ENCODE measurements at regions not wholly inside any gene's neighbourhood (a gene's known extent, or its start where the extent isn't known, plus 50 kb on each side); places are given as distances from the start of the nearest gene placed in this dataset.

DNA sequence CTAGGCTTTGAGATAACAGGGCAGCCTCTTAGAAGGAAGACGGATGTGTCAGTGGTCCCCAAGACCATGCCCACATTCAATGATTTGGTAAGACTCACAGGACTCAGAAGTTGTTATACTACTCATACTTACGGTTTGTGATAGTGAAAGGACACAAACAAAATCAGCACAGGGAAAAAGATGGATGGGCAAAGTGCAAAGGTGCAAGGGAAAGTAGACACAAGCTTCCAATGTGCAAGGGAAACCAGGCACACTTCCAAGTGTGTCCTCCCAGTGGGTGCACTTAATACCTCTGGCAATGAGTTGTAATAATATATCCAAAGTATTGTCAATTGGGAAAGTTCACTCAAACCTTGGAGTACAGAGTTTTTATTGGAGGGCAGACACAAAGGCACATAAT, 53.8 kb upstream of the VCX start:
- no peak for DNase-seq (ENCODE audit: low spot score)

- DNase-seq (ENCODE audit: low spot score), result no peak
These were observed 54.6 kb upstream of the VCX start for GRCh38 chrX:7788334-7788733.

DNA sequence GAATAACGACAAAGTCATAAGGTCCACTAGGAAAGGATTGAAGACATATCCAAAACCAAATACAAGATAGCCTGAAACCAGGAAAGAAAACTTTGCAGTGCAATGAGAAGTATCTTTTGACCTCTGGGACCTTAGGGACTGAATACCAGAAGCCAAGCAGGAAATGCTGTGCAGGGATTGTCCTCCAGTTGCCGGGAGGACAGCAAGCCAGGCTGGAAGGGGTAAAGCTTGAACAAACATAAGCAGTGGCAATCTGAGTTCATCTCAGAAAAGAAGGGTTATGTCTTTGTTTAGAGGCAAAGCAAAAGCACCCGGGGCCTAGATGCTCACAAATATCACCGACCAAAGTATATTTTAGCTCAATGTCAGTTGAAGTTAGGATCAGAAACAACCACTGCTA, 55.3 kb upstream of the VCX start:
- DNase-seq (ENCODE audit: low spot score), result no peak

GRCh38 chrX:7784580-7784979, 58.4 kb upstream of the VCX start:
- no peak for DNase-seq (ENCODE audit: low spot score)

- DNase-seq (ENCODE audit: low spot score), result no peak
These were observed 63.3 kb upstream of the VCX start for GRCh38 chrX:7779644-7780043.

DNA sequence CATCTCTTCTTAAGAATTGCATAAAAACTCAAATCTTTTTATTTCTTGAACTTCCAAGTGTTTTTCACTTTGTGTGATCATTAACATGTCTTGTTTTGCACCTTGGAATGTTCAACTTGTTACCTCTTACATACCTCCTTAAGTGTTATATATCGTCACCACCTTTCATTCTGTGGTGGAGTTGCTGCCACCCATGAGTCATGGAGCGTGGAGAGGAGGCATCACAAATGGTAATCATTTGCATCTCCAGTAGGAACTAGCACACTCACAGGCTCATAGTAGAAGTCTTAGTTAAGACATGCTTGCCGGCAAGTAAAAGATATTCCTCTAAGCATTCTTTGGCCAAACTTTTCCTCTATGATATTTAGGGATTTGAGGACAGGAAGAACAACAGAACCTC, 67.0 kb upstream of the VCX start:
- DNase-seq (ENCODE audit: low spot score), result no peak

- DNase-seq (ENCODE audit: low spot score), result no peak
These were observed 71.1 kb upstream of the VCX start for GRCh38 chrX:7771788-7772438.

DNA sequence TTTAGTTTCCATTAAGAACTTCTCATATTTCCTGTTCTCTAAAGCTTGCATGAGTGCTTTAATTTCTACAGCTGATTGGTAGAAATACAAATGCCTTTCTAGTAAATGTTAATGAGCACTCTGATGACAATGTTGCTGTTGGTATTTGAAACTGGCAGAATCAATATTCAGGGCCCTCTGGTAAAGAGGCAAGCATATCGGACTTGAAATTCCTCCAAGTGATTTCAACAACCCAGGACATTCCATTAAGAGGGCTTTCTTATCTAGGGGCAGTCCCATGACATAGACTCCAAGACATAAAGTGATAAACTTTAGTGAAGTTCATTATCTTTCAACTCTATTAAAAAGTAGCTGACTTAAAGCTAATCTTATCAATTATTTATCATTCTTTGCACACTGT, 83.1 kb upstream of the VCX start:
- no peak for DNase-seq (ENCODE audit: low spot score)

GRCh38 chrX:7746856-7747255, 96.1 kb upstream of the VCX start:
- no peak for DNase-seq (ENCODE audit: low spot score)

- DNase-seq (ENCODE audit: low spot score), result no peak
These were observed 112.9 kb upstream of the VCX start for GRCh38 chrX:7730071-7730470.

GRCh38 chrX:7720519-7720918, 122.5 kb upstream of the VCX start:
- no peak for DNase-seq (ENCODE audit: low spot score)

DNA sequence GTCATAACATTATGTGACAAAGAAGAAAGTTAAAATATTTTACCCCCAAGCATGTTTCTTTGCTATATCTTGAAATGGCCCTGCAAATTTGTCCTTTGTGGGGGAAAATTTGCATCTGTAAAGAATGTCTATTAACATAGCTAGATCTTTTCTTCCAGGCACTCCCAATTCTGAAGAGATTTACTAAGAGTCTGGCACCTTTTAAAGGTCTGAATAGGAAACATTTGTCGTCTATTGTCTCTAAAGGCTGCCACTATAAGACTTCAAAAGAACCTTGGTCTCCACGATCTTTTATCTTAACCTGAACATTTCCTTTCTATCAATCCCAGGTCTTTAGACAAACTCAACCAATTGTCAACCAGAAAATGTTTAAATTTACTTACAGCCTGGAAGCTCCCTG, 128.6 kb upstream of the VCX start:
- no peak for DNase-seq (ENCODE audit: low spot score)

DNA sequence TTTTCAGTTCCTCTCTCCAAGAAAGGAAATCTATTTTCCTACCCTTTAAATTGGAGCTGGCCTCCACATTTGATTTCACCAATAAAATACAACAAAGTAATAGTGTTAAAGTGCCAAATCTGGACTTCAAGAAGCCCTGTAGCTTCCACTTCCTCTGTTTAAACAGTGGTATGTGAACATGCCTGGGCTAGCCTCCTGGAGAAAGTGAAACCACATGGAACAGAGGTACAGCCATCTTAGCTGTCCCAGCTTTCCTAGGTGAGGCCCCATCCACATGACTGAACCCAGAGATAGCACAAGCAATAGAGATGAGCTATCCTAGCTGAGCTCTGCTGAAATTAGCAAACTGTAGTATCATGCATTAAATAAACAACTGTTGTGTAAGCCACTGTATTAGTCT, 131.8 kb upstream of the VCX start:
- DNase-seq (ENCODE audit: low spot score), result no peak

GRCh38 chrX:7709845-7710244, 133.1 kb upstream of the VCX start:
- no peak for DNase-seq (ENCODE audit: low spot score)

DNA sequence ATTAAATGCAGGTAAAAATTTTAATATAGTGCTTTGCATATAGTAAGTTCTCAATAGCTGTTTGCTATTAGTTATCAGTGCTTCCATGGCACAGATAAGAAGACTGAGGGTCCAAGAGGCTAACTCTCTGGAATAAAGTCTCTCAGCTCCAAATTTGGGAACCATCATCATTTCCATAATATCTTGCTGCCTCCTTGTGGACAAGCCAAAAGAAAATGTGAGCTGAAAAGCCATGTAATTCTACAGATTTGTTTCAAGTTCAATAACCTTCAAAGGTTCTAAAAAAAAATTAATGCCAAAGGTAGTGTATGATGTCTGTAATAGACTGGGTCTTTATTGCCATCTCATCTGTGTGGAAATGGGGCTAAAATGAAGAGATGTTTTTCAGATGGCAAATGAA, 136.9 kb upstream of the VCX start:
- DNase-seq (ENCODE audit: low spot score), result no peak

GRCh38 chrX:7704205-7704604, 138.8 kb upstream of the VCX start:
- no peak for DNase-seq (ENCODE audit: low spot score)

GRCh38 chrX:7698248-7698647, 144.7 kb upstream of the VCX start:
- no peak for DNase-seq (ENCODE audit: low spot score)

DNA sequence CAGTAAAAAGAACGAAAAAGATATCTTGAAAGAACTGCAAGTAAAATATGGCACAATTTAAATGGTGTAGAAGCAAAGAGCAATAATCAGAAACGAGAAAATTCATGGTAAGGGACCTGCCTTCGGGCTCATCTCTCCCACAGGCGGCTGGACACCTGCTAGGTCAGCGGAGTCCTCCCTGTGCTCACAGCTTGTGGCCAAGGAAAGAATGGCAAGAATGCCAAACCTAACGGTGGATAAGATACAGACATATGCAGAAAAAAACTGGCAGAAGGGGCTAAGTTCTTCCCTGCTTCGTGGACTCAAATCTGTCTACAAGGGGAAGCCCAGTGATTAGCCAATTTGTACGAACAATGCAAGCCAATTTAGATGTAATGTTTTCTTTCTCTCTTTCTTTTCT, 152.1 kb upstream of the VCX start:
- no peak for DNase-seq (ENCODE audit: low spot score)

DNA sequence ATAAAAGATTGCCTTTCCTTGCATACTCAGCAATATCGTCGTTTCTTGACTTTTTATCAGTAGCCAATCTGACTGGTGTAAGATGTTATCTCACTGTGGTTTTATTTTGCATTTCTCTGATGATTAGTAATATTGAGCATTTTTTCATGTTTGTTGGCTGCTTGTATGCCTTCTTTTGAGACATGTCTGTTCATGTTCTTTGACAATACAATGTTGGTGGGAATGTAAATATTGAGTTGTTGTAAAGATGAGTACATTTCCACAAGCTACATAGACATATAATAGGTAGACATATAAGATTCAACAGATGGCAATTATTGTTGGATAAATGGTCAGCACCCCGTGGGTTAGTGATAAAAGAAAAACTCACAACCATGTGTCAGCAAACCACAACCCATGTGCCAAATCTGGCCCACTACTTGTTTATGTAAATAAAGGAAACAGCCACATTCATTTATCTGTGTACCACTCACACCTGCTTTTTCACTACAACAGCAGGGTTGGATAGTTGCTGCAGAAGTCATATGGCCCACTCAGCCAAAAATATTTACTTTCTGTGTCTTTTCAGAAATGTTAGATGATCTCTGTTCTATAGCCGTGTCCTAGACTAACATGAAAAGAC, 153.1 kb upstream of the VCX start:
- no peak for DNase-seq (ENCODE audit: low spot score)

DNA sequence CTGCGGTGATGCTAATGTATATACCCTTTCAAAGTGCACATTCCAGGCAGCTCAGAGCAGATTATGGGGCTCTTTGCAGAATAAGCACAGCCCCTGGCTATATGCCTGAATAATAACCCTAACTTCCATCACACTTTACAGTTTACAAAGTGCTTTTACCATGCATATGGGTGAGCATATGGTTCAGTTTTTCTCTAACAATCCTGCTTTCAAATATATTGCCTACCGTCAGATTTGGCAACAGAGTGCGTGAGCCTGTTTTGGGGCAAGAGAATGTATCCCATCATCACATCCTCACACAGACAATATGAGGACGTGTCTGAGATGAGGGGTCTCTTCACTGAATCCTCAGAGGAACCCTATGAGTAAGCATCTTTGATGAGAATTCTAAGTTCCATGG, 162.8 kb upstream of the VCX start:
- DNase-seq (ENCODE audit: low spot score), result no peak

DNA sequence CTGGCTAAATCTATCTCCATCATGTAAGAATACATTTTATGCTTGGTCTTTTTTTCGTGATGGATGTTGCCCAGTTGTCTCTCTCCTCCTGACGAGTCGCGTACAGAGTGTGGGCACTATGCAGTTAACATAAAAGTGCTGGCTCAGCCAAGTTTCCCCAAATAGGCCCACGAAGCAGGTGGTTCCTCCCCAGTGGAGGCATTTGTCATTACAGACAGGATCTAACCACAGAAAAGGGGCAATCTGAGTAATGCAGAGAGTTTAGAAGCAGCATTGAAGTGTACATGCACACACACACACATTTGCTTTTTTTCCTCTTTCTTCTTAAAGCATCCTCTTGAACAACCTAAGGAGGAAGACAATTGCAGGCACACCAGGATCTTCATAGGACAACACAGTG, 188.7 kb upstream of the VCX start:
- no peak for DNase-seq (ENCODE audit: low spot score)

DNA sequence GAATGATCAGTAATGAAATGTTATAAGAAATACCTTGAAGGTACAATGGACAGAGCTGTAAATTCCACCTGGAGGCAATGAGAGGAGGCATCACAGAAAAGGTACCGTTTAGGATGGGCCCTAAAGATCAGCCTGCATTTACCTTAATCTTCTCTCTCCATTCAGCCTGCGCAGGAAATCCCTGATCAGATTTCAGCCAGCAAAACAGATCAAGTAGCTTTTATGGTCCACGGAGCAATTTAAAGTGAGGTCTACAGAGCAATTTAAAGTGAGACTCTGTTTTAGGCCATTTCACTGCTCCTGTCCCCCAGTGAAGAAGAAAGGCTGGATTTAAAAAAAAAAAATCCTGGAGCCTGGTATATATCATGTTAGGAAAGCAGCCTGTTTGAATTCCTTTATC, 195.1 kb upstream of the VCX start:
- DNase-seq (ENCODE audit: low spot score), result no peak

- no peak for DNase-seq (ENCODE audit: low spot score)
These were observed 201.8 kb upstream of the VCX start for GRCh38 chrX:7641141-7641540.

DNA sequence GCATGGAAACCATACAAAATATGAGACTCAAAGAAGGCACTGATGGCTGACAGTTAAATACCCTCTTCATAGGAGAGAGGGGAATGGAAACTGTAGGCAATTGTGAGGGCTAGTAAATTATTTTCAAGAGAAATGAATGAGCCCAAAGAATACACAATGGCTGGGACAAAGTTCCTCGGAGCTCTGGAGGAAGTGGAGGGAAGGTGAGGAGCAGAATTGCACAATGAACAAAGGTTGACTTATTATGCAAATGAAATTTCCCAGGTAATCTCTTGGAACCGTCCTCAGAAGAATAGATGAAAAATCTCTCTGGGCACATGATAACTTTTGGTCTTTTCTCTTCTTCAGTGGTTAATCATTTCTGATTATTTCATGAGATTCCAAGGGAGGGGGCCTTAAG, 202.6 kb upstream of the VCX start:
- no peak for DNase-seq (ENCODE audit: low spot score)
